NCI-H748 (cell line): ENCODE measurements at regions not wholly inside any gene's neighbourhood (a gene's known extent, or its start where the extent isn't known, plus 50 kb on each side); places are given as distances from the start of the nearest gene placed in this dataset.
"Not testable (repeated sequence)": the region's sequence is repeated elsewhere in the genome, so short reads cannot be mapped to it uniquely, and the experiment has no call there.

ENCODE experiments used
- DNase-seq: peaks from one replicate; lab custom pipeline; 2025; ENCODE audit not compliant: unreplicated experiment; lab: John Stamatoyannopoulos, UW

- DNase-seq, result peak; percentile 48
These were observed 669.3 kb upstream of the GJE1 start for GRCh38 chr6:141463237-141463977.

- DNase-seq, result peak; percentile 61
These were observed 671.8 kb upstream of the GJE1 start for GRCh38 chr6:141460743-141461484.

- not testable (repeated sequence) for DNase-seq
These were observed 672.5 kb upstream of the GJE1 start for GRCh38 chr6:141460245-141460644.

GRCh38 chr6:141457984-141458383 lies 674.7 kb upstream of the GJE1 start:
- not testable (repeated sequence) for DNase-seq

- no peak for DNase-seq
These were observed 680.4 kb upstream of the GJE1 start for GRCh38 chr6:141452354-141452686.

- peak; percentile 26 for DNase-seq
These were observed 681.0 kb upstream of the GJE1 start for GRCh38 chr6:141451511-141452353.

- DNase-seq, result no peak
These were observed 681.6 kb upstream of the GJE1 start for GRCh38 chr6:141451181-141451510.

- no peak for DNase-seq
These were observed 686.6 kb upstream of the GJE1 start for GRCh38 chr6:141445928-141446628.

- no peak for DNase-seq
These were observed 688.9 kb upstream of the GJE1 start for GRCh38 chr6:141443668-141444289.

- DNase-seq, result no peak
These were observed 689.7 kb upstream of the GJE1 start for GRCh38 chr6:141443032-141443431.

- no peak for DNase-seq
These were observed 693.2 kb upstream of the GJE1 start for GRCh38 chr6:141439513-141439912.

- no peak for DNase-seq
These were observed 695.0 kb upstream of the GJE1 start for GRCh38 chr6:141437685-141438084.

GRCh38 chr6:141437011-141437410 lies 695.7 kb upstream of the GJE1 start:
- no peak for DNase-seq

- no peak for DNase-seq
These were observed 706.2 kb upstream of the GJE1 start for GRCh38 chr6:141426400-141426980.

GRCh38 chr6:141421378-141421777 lies 711.3 kb upstream of the GJE1 start:
- peak; percentile 63 for DNase-seq

- DNase-seq, result no peak
These were observed 714.6 kb upstream of the GJE1 start for GRCh38 chr6:141418076-141418475.

GRCh38 chr6:141415896-141416295 lies 716.8 kb upstream of the GJE1 start:
- no peak for DNase-seq

- DNase-seq, result no peak
These were observed 719.5 kb upstream of the GJE1 start for GRCh38 chr6:141413196-141413595.

- DNase-seq, result no peak
These were observed 726.0 kb upstream of the GJE1 start for GRCh38 chr6:141406761-141407160.

- DNase-seq, result peak; percentile 14
These were observed 728.9 kb upstream of the GJE1 start for GRCh38 chr6:141403827-141404226.
